ENCODE measurements at regions not wholly inside any gene's neighbourhood (a gene's known extent, or its start where the extent isn't known, plus 50 kb on each side); places are given as distances from the start of the nearest gene placed in this dataset.

DNA sequence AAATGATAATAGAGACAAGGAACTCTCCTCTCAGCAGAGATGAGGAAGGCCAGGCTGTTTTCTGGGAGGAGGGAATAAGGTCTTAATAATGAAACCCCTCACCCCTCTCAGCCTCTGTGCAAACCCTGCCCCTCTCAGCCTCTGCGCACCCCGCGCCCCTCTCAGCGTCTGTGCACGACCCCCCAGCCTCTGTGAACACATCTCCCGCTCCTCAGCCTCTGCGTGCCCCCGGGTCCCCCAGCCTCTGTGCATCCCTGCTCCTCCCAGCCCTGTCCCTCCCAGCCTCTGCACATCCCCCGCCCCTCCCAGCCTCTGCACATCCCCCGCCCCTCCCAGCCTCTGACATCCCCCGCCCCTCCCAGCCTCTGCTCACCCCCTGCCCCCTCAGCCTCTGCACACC, 837.8 kb downstream of the TBC1D22A start:
- TF ChIP-seq SPI1 (IDR thresholded peaks at IDR 0.05; ENCODE audit: borderline replicate concordance, low read depth) (no peak), POLR2AphosphoS5 (IDR thresholded peaks at IDR 0.05; ENCODE audit: low read depth) (no peak)
- Histone ChIP-seq H3K27me3 (ENCODE audit: insufficient read depth, poor library complexity, severe bottlenecking) (no peaks in the 10 kb centered on the region), H3K4me3 (replicated peaks; ENCODE audit: insufficient read depth, low read length) (no peak overlapping the region), H3K27ac (replicated peaks) (no peak overlapping the region)
- DNase-seq (ENCODE audit: low read depth in 1 of 2, low spot score in 1 of 2), result no peak

DNA sequence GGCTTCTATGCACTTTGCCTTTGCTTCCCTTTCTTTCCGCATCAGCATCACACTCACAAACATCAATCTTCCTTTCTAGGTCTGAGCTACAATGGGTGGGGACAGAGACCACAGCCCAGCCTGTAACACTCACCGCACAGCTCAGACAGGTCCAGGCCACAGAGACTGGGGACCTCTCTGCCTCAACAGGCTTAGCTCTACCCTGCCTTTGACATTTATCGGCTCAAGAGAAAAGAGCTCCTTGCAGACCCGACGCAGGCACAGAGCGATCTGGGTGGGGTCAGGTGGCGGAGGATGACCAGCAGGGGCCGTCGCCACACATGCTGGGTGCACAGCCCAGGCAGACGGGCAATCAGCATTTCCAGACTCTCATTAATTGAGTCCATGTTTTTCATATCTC, 837.3 kb downstream of the TBC1D22A start:
- no peak overlapping the region for H3K4me3 ChIP-seq (replicated peaks; ENCODE audit: insufficient read depth, low read length)
- H3K27me3 ChIP-seq (ENCODE audit: insufficient read depth, poor library complexity, severe bottlenecking), result no peaks in the 10 kb centered on the region
- H3K27ac ChIP-seq (replicated peaks), result no peak overlapping the region
- TF ChIP-seq POLR2AphosphoS5 (IDR thresholded peaks at IDR 0.05; ENCODE audit: low read depth) (no peak), SPI1 (IDR thresholded peaks at IDR 0.05; ENCODE audit: borderline replicate concordance, low read depth) (no peak), GABPA (IDR thresholded peaks at IDR 0.05; ENCODE audit: low read depth) (no peak)
- TF ChIP-seq, protein P1, sequence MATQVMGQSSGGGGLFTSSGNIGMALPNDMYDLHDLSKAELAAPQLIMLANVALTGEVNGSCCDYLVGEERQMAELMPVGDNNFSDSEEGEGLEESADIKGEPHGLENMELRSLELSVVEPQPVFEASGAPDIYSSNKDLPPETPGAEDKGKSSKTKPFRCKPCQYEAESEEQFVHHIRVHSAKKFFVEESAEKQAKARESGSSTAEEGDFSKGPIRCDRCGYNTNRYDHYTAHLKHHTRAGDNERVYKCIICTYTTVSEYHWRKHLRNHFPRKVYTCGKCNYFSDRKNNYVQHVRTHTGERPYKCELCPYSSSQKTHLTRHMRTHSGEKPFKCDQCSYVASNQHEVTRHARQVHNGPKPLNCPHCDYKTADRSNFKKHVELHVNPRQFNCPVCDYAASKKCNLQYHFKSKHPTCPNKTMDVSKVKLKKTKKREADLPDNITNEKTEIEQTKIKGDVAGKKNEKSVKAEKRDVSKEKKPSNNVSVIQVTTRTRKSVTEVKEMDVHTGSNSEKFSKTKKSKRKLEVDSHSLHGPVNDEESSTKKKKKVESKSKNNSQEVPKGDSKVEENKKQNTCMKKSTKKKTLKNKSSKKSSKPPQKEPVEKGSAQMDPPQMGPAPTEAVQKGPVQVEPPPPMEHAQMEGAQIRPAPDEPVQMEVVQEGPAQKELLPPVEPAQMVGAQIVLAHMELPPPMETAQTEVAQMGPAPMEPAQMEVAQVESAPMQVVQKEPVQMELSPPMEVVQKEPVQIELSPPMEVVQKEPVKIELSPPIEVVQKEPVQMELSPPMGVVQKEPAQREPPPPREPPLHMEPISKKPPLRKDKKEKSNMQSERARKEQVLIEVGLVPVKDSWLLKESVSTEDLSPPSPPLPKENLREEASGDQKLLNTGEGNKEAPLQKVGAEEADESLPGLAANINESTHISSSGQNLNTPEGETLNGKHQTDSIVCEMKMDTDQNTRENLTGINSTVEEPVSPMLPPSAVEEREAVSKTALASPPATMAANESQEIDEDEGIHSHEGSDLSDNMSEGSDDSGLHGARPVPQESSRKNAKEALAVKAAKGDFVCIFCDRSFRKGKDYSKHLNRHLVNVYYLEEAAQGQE (IDR thresholded peaks at IDR 0.05; ENCODE audit: insufficient replicate concordance, low read depth), result no peak
- TF ChIP-seq, protein P2, sequence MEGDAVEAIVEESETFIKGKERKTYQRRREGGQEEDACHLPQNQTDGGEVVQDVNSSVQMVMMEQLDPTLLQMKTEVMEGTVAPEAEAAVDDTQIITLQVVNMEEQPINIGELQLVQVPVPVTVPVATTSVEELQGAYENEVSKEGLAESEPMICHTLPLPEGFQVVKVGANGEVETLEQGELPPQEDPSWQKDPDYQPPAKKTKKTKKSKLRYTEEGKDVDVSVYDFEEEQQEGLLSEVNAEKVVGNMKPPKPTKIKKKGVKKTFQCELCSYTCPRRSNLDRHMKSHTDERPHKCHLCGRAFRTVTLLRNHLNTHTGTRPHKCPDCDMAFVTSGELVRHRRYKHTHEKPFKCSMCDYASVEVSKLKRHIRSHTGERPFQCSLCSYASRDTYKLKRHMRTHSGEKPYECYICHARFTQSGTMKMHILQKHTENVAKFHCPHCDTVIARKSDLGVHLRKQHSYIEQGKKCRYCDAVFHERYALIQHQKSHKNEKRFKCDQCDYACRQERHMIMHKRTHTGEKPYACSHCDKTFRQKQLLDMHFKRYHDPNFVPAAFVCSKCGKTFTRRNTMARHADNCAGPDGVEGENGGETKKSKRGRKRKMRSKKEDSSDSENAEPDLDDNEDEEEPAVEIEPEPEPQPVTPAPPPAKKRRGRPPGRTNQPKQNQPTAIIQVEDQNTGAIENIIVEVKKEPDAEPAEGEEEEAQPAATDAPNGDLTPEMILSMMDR (IDR thresholded peaks at IDR 0.05; ENCODE audit: insufficient read depth, low read length), result no peak
- no peak for DNase-seq (ENCODE audit: low read depth in 1 of 2, low spot score in 1 of 2)

DNA sequence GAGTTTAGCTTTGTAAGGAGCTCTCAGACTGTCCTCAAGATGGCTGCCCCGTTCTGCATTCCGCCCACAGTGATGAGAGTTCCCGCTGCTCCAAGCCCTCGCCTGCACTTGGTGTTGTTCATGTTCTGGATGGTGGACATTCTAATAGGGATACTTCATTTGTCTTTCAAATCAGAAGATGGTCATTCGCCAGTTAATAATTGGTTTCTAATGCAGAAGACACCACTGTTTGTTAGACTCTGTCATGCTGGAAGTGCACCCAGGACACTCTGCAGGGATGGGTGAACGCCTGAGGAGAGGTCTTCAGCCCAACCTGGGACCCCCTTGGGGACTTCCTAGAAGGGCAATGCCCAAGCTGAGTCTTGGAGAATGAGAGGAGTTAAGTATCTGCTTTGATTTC, 836.4 kb downstream of the TBC1D22A start:
- H3K27ac ChIP-seq (replicated peaks), result no peak overlapping the region
- no peak overlapping the region for H3K4me3 ChIP-seq (replicated peaks; ENCODE audit: insufficient read depth, low read length)
- H3K27me3 ChIP-seq (ENCODE audit: insufficient read depth, poor library complexity, severe bottlenecking), result no peaks in the 10 kb centered on the region
- no peak for DNase-seq (ENCODE audit: low read depth in 1 of 2, low spot score in 1 of 2)
- TF ChIP-seq, protein P2 (IDR thresholded peaks at IDR 0.05; ENCODE audit: insufficient read depth, low read length), result no peak
- no peak for TF ChIP-seq GABPA (IDR thresholded peaks at IDR 0.05; ENCODE audit: low read depth)
- TF ChIP-seq POLR2AphosphoS5 (IDR thresholded peaks at IDR 0.05; ENCODE audit: low read depth), result no peak
- TF ChIP-seq, protein P1 (IDR thresholded peaks at IDR 0.05; ENCODE audit: insufficient replicate concordance, low read depth), result no peak
- TF ChIP-seq SPI1 (IDR thresholded peaks at IDR 0.05; ENCODE audit: borderline replicate concordance, low read depth), result no peak

GRCh38 chr22:47597041-47597440, 834.6 kb downstream of the TBC1D22A start:
- TF ChIP-seq SPI1 (IDR thresholded peaks at IDR 0.05; ENCODE audit: borderline replicate concordance, low read depth) (no peak), POLR2AphosphoS5 (IDR thresholded peaks at IDR 0.05; ENCODE audit: low read depth) (no peak), GABPA (IDR thresholded peaks at IDR 0.05; ENCODE audit: low read depth) (no peak)
- TF ChIP-seq, protein P2 (IDR thresholded peaks at IDR 0.05; ENCODE audit: insufficient read depth, low read length), result no peak
- TF ChIP-seq, protein P1 (IDR thresholded peaks at IDR 0.05; ENCODE audit: insufficient replicate concordance, low read depth), result no peak
- no peaks in the 10 kb centered on the region for H3K27me3 ChIP-seq (ENCODE audit: insufficient read depth, poor library complexity, severe bottlenecking)
- H3K4me3 ChIP-seq (replicated peaks; ENCODE audit: insufficient read depth, low read length), result no peak overlapping the region
- no peak overlapping the region for H3K27ac ChIP-seq (replicated peaks)
- DNase-seq (ENCODE audit: low read depth in 1 of 2, low spot score in 1 of 2), result no peak

Data from HL-60 (cell line).